Immature natural killer cell (primary cell): ENCODE measurements at regions not wholly inside any gene's neighbourhood (a gene's known extent, or its start where the extent isn't known, plus 50 kb on each side); places are given as distances from the start of the nearest gene placed in this dataset.
"Not testable (repeated sequence)": the region's sequence is repeated elsewhere in the genome, so short reads cannot be mapped to it uniquely, and the experiment has no call there.

Experiments
- DNase-seq, 3 donors: peaks; one replicate each; pipeline ENCODE4 v3.0.0; 2022; ENCODE audit warnings: mixed read lengths in 1 of 3
- H3K27ac Mint-ChIP-seq, 6 donors: one replicate each; pipeline ENCODE4 v1.8.0; 2020; ENCODE audit warnings: mixed read lengths in 6 of 6, mild to moderate bottlenecking in 5 of 6, inconsistent platforms in 4 of 6, moderate library complexity in 3 of 6
- H3K27me3 Mint-ChIP-seq, 3 donors: one replicate each; pipeline ENCODE4 v1.8.0; 2020 to 2021; ENCODE audit warnings: low read depth in 3 of 3, mild to moderate bottlenecking in 3 of 3, mixed read lengths in 3 of 3, moderate library complexity in 3 of 3, inconsistent platforms in 1 of 3
- H3K36me3 Mint-ChIP-seq, 3 donors: one replicate each; pipeline ENCODE4 v1.8.0; 2020; ENCODE audit warnings: mixed read lengths in 3 of 3, inconsistent platforms in 2 of 3, mild to moderate bottlenecking in 2 of 3
- H3K4me1 Mint-ChIP-seq, 2 donors: one replicate each; pipeline ENCODE4 v1.8.0; 2020; ENCODE audit warnings: inconsistent platforms in 2 of 2, mild to moderate bottlenecking in 2 of 2, mixed read lengths in 2 of 2, moderate library complexity in 1 of 2
- H3K4me3 Mint-ChIP-seq, 5 donors: one replicate each; pipeline ENCODE4 v1.8.0; 2020; ENCODE audit warnings: mild to moderate bottlenecking in 5 of 5, mixed read lengths in 5 of 5, inconsistent platforms in 3 of 5, moderate library complexity in 3 of 5
- H3K9me3 Mint-ChIP-seq, 6 donors: one replicate each; pipeline ENCODE4 v1.8.0; 2020; ENCODE audit warnings: mild to moderate bottlenecking in 6 of 6, mixed read lengths in 6 of 6, inconsistent platforms in 4 of 6, moderate library complexity in 3 of 6

- Mint-ChIP-seq H3K27ac (peak overlapping the region in 5 of 6 donors; percentile 4 to 89 (median 84)), H3K4me3 (no peak overlapping the region), H3K27me3 (peaks cover 0 to 3% (median 0%) of the 10 kb centered on the region in 3 donors), H3K36me3 (peaks cover 0 to 3% (median 0%) of the 10 kb centered on the region in 3 donors), H3K4me1 (peaks cover 74 to 88% of the 10 kb centered on the region in 2 donors), H3K9me3 (no peaks in the 10 kb centered on the region)
- no peak for DNase-seq
These were observed 256.8 kb upstream of the BTG1 start for GRCh38 chr12:92402415-92402814.

GRCh38 chr12:92400006-92400405, 254.4 kb upstream of the BTG1 start:
- H3K4me1 Mint-ChIP-seq, result peaks cover 73 to 77% of the 10 kb centered on the region in 2 donors
- H3K9me3 Mint-ChIP-seq, result peaks cover 0 to under 1% (median 0%) of the 10 kb centered on the region in 6 donors
- H3K36me3 Mint-ChIP-seq, result no peaks in the 10 kb centered on the region
- no peak for DNase-seq
- H3K27ac Mint-ChIP-seq, result peak overlapping the region; percentile 25 to 88 (median 81)
- H3K27me3 Mint-ChIP-seq, result peaks cover 0 to 4% (median 2%) of the 10 kb centered on the region in 3 donors
- H3K4me3 Mint-ChIP-seq, result peak overlapping the region in 1 of 5 donors; percentile 10

GRCh38 chr12:92398565-92399309, 253.1 kb upstream of the BTG1 start:
- Mint-ChIP-seq H3K9me3 (peaks cover 3 to 11% (median 6%) of the 10 kb centered on the region in 6 donors), H3K4me3 (peak overlapping the region in 4 of 5 donors; percentile 5 to 76 (median 38)), H3K27me3 (peaks cover 0 to 4% (median 2%) of the 10 kb centered on the region in 3 donors), H3K27ac (peak overlapping the region; percentile 25 to 85 (median 76)), H3K4me1 (peaks cover 62 to 77% of the 10 kb centered on the region in 2 donors), H3K36me3 (peaks cover 0 to 9% (median 5%) of the 10 kb centered on the region in 3 donors)
- DNase-seq, result peak; percentile 14 to 44 (median 36)

- Mint-ChIP-seq H3K36me3 (peaks cover 5 to 20% (median 8%) of the 10 kb centered on the region in 3 donors), H3K4me3 (no peak overlapping the region), H3K4me1 (peaks cover 48 to 60% of the 10 kb centered on the region in 2 donors), H3K9me3 (peaks cover 7 to 25% (median 16%) of the 10 kb centered on the region in 6 donors), H3K27ac (peak overlapping the region in 3 of 6 donors; percentile 76 to 88 (median 76)), H3K27me3 (peaks cover 0 to 4% (median 2%) of the 10 kb centered on the region in 3 donors)
- no peak for DNase-seq
These were observed 251.1 kb upstream of the BTG1 start for GRCh38 chr12:92396647-92397252.

- DNase-seq, result no peak
- peaks cover 5 to 20% (median 8%) of the 10 kb centered on the region in 3 donors for H3K36me3 Mint-ChIP-seq
- H3K4me3 Mint-ChIP-seq, result no peak overlapping the region
- peaks cover 7 to 25% (median 16%) of the 10 kb centered on the region in 6 donors for H3K9me3 Mint-ChIP-seq
- H3K27ac Mint-ChIP-seq, result no peak overlapping the region
- peaks cover 40 to 53% of the 10 kb centered on the region in 2 donors for H3K4me1 Mint-ChIP-seq
- peaks cover 0 to 3% (median 2%) of the 10 kb centered on the region in 3 donors for H3K27me3 Mint-ChIP-seq
These were observed 249.7 kb upstream of the BTG1 start for GRCh38 chr12:92395322-92395721.

GRCh38 chr12:92394895-92395294, 249.2 kb upstream of the BTG1 start:
- no peak for DNase-seq
- H3K27ac Mint-ChIP-seq, result peak overlapping the region in 2 of 6 donors; percentile 16 to 20
- H3K4me3 Mint-ChIP-seq, result peak overlapping the region in 1 of 5 donors; percentile 48
- H3K36me3 Mint-ChIP-seq, result peaks cover 5 to 20% (median 8%) of the 10 kb centered on the region in 3 donors
- H3K9me3 Mint-ChIP-seq, result peaks cover 7 to 25% (median 16%) of the 10 kb centered on the region in 6 donors
- peaks cover 0 to 3% (median 2%) of the 10 kb centered on the region in 3 donors for H3K27me3 Mint-ChIP-seq
- H3K4me1 Mint-ChIP-seq, result peaks cover 36 to 48% of the 10 kb centered on the region in 2 donors

- peak in 1 of 3 donors; percentile 9 for DNase-seq
- Mint-ChIP-seq H3K27me3 (peaks cover 0 to 3% (median 2%) of the 10 kb centered on the region in 3 donors), H3K9me3 (peaks cover 7 to 25% (median 16%) of the 10 kb centered on the region in 6 donors), H3K4me3 (no peak overlapping the region), H3K27ac (no peak overlapping the region), H3K4me1 (peaks cover 22 to 34% of the 10 kb centered on the region in 2 donors), H3K36me3 (peaks cover 5 to 20% (median 8%) of the 10 kb centered on the region in 3 donors)
These were observed 247.9 kb upstream of the BTG1 start for GRCh38 chr12:92393504-92393903.

- Mint-ChIP-seq H3K4me1 (peaks cover 6 to 20% of the 10 kb centered on the region in 2 donors), H3K36me3 (peaks cover 5 to 20% (median 8%) of the 10 kb centered on the region in 3 donors), H3K27ac (peak overlapping the region in 1 of 6 donors; percentile 24), H3K9me3 (peaks cover 7 to 25% (median 16%) of the 10 kb centered on the region in 6 donors)
- not testable (repeated sequence) for H3K27me3 Mint-ChIP-seq, H3K4me3 Mint-ChIP-seq, DNase-seq
These were observed 246.1 kb upstream of the BTG1 start for GRCh38 chr12:92391726-92392125.

- no peak overlapping the region for H3K4me3 Mint-ChIP-seq
- no peak for DNase-seq
- H3K36me3 Mint-ChIP-seq, result peaks cover 5 to 18% (median 8%) of the 10 kb centered on the region in 3 donors
- peaks cover 0 to 2% (median 0%) of the 10 kb centered on the region in 3 donors for H3K27me3 Mint-ChIP-seq
- H3K4me1 Mint-ChIP-seq, result peaks cover 0 to 15% of the 10 kb centered on the region in 2 donors
- H3K27ac Mint-ChIP-seq, result no peak overlapping the region
- peaks cover 1 to 21% (median 16%) of the 10 kb centered on the region in 6 donors for H3K9me3 Mint-ChIP-seq
These were observed 243.8 kb upstream of the BTG1 start for GRCh38 chr12:92389466-92389865.

GRCh38 chr12:92385296-92385695, 239.7 kb upstream of the BTG1 start:
- H3K4me1 Mint-ChIP-seq, result no peaks in the 10 kb centered on the region
- DNase-seq, result no peak
- no peaks in the 10 kb centered on the region for H3K9me3 Mint-ChIP-seq
- no peak overlapping the region for H3K27ac Mint-ChIP-seq
- no peaks in the 10 kb centered on the region for H3K36me3 Mint-ChIP-seq
- no peak overlapping the region for H3K4me3 Mint-ChIP-seq
- peaks cover 0 to 5% (median 0%) of the 10 kb centered on the region in 3 donors for H3K27me3 Mint-ChIP-seq

- no peak for DNase-seq
- Mint-ChIP-seq H3K4me3 (no peak overlapping the region), H3K4me1 (no peaks in the 10 kb centered on the region), H3K27ac (no peak overlapping the region), H3K36me3 (no peaks in the 10 kb centered on the region), H3K27me3 (peaks cover 0 to 5% (median 0%) of the 10 kb centered on the region in 3 donors), H3K9me3 (no peaks in the 10 kb centered on the region)
These were observed 238.9 kb upstream of the BTG1 start for GRCh38 chr12:92384571-92384970.

- H3K4me1 Mint-ChIP-seq, result no peaks in the 10 kb centered on the region
- no peaks in the 10 kb centered on the region for H3K36me3 Mint-ChIP-seq
These were observed 236.8 kb upstream of the BTG1 start for GRCh38 chr12:92382383-92382878.

GRCh38 chr12:92381856-92382255, 236.2 kb upstream of the BTG1 start:
- Mint-ChIP-seq H3K27me3 (peaks cover 0 to 5% (median 1%) of the 10 kb centered on the region in 3 donors), H3K4me3 (no peak overlapping the region), H3K27ac (no peak overlapping the region), H3K9me3 (no peaks in the 10 kb centered on the region), H3K4me1 (no peaks in the 10 kb centered on the region), H3K36me3 (no peaks in the 10 kb centered on the region)
- DNase-seq, result no peak

More at GRCh38 chr12:92382383-92382878, 236.8 kb upstream of the BTG1 start:
- Mint-ChIP-seq H3K9me3 (no peaks in the 10 kb centered on the region), H3K27me3 (peaks cover 0 to 5% (median 0%) of the 10 kb centered on the region in 3 donors), H3K4me3 (no peak overlapping the region), H3K27ac (no peak overlapping the region)
- DNase-seq, result no peak
